ENCODE measurements at regions not wholly inside any gene's neighbourhood (a gene's known extent, or its start where the extent isn't known, plus 50 kb on each side); places are given as distances from the start of the nearest gene placed in this dataset.
A peak's percentile ranks its signal among the peaks of the same experiment; 100 is the strongest.

DNA sequence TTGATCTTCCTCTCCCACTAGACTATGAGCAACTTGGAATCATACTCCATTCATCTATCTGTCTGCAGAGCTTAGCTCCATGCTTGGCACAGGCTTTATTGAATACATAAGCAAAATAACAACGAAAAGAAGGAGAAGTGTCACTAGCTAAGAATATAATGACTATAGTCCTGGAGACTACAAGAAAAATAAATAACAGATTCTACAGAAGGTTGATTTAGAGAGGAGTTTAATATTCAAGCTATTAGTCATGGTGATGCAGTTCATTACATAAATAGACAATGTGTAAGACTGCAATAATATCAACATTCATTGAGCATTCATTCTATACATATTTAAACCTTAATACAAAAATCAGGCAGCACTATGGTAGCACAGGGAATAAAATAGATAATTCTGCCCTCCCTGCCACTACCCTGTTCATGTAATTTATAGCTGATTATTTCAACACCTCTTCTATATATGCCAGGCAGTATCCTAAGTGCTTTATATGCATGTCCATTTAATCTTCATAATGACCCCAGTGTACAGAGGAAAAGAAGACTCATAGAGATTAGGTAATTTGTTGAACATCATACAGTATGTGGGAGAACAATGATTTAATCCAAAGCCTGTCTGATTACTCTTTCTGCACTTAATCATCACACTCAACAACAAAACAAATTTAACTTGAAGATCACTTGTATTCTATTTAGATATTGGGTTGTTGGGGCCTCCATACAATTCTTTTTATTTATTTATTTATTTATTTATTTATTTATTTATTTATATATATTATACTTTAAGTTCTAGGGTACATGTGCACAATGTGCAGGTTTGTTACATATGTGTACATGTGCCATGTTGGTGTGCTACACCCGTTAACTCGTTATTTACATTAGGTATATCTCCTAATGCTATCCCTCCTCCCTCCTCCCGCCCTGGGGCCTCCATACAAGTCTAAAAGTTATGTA, 165.3 kb downstream of the RNF152 start:
- peak; percentile 50 for DNase-seq

DNA sequence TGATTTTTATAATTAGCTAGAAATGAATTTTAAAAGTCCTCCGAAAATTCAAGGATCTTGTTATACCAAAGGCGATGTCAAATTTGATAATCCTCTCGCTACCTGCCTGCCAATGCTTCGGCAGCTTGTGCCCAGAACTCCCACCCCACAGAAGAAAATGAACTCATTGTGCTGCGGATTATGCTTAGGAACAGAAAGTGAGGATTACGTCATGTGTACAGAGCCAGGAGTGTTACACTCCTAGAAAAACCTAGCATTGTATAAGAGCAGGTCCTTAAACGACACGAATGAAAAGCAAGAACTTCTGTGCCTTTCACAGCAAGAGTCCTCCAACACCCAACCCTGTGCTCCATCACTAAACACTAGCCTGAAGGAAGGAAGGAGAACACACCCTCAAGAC, 168.3 kb downstream of the RNF152 start:
- DNase-seq: no peak

DNA sequence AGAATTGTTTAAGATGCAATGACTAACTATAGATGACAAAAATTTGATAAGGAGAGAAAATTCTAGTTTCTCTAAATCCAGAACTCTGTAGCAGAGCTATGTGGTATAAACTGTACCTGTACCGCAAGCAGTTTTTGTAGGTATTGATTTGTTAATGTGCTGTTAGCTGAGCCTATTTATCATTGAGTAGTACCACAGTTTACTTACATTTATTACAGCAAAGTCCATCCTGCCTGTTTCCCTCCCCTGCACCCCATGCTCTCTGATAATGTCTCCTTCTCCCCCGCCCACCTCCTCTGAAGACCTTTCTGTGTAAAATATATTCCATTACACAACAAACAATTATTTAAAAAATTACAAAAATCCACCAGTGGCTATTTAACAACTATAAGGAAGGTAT, 170.6 kb downstream of the RNF152 start:
- no peak for DNase-seq

DNA sequence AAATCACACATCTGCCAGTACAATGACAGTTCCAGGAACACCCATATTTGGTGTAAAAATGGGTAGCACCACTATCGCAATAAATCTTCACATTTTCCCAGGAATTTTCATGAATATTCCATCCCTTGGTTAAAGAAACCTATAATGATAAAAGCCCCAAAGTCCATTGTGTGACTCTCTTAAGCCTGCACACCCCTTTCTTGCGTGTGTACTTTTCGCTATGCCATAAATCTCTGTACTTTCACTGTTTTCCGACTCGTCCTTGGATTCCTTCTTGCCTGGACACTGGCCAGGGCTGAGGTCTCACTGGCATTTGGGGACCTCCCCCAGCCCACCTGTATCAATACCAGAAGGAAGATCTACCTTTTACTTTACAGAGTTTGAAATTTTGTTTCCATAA, 172.3 kb downstream of the RNF152 start:
- DNase-seq: no peak

DNA sequence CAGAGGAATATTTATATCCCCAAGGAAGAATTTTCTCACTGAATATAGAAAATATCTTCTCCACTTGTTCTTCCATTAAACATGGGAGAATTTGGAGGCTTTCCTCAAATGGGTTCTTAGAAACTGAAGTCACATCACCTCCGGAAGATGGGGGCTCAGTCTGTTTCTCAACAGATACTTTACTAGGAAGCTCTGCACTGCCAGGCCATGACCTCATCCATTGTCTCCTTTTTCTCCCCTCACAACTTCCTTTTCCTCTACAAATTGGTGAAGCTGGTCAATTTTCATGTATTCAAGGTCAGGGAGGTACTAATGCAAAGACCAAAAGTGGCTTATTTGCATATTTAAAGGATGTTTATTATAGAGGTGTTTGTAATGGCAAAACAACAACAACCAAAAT, 173.1 kb downstream of the RNF152 start:
- DNase-seq: no peak

DNA sequence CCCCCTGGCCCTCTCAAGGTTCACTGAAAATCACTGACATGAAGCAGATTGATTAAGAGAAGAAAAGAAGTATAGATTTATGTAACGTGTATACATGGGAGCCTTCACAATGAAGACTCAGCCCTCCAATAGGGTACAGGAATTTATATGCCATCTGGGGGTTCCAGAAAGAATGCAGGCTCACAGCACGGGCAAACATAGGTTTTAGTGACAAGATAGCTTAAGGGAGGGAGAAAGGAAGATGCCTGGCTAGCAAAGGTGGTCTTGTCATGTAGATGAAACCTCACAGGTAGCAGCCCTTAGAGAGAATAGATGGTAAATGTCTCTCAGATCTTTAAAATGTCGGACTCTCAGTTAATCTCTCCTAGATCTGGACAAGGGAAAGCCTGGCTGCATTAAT, 173.9 kb downstream of the RNF152 start:
- DNase-seq: no peak

DNA sequence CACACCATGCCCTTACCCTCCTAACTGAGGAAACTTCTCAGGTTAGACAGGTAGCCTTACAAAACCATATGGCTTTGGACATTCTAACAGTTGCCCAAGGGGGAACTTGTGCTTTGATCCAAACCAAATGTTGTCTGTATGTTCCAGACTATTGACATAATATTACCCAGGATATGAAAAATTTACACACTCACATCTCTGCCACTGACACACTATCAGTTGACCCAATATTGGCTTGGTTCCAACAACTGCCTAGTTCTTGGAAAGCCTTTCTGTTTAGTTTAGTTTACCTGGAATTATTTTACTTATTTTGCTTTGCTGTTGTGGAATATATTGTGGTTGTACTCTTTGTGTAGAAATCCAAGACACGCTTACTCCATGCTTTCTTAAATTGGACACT, 178.4 kb downstream of the RNF152 start:
- no peak for DNase-seq

DNA sequence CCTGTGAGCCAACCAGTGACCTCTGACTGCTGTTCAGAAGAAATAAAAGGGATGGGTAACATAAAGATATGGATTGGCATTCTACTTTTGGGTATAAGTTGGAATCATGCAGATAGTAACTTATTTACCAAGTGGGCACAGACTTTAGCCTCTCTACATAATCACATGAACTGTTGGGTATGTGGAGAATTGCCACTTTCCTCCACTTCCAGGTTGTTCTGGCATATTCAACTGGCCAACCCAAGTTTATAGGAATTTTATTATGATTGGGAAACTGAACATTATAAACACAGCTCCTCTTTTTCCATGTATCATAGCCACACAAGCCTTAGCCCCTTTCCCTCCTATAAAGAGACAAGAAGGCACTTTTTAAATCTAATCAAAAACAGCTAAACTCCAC, 179.3 kb downstream of the RNF152 start:
- DNase-seq: no peak

DNA sequence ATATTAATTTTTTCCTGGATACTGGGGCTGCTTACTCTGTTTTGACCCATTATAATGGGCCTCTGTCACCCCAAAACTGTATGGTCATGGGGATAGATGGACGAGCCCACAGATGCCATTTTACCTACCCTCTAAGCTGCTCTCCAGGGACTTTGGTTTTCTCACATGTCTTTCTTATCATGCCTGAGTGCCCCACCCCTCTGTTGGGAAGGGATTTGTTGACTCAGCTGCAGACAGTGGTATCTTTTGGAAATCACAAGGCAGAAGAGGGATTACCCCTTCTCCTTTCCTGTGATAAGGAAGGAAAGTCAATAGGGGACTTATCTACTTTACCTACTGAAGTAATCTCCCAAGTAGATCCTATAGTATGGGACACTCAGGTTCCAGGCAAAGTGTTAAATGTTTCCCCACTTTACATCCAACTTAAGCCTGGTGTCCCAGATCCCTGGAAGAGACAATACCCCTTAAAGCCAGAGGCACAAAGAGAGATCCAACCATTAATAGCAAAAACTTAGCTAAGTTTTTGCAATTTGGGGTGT, 182.7 kb downstream of the RNF152 start:
- no peak for DNase-seq

DNA sequence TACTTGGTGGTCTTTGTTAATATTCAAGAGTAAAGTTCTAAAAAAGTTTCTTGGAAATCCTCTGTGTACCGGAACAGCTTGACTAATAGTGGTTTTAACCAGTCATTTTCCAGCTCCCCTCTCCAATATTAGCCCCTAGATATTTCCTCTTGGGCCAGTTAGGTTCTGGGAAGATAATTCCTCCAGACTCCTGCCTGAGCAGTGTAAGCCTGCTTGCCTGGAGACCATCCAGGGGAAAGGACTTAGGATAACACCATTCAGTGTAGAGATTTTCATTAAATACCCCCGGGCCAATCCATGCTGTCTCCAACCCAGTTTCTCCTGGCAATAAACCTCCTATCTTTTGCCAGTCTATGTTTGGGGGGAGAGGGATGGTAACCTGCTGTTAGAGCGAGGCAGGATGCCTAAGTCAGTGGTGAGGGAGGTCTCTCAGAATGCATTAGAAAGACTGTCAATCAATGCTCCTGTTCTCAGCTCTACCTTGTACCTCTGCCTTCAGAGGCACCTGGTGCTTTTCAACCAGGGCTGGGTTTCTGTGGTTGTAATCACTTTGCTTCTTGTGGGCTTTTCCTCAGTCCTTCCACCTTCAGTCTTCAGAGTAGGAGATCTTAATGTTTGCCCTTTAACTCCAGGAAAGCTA, 186.4 kb downstream of the RNF152 start:
- DNase-seq: no peak

DNA sequence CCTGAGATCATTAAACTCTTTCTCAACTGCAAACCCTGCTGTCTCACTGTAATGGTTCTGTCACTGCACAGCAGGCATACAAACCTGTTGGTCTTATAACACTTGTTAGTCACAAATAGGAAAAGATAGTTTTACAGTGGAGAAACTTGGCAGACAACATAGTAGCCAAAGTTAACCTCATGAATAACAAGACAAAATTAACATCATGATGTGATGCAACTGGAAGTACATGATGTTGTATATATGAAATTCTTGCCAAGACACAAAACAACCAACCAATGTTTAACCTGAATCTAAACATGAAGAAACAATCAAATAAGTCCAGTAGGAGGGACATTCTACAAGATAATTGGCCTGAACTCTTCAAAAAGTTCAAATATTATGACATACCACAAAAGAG, 189.3 kb downstream of the RNF152 start:
- DNase-seq: peak; percentile 68

DNA sequence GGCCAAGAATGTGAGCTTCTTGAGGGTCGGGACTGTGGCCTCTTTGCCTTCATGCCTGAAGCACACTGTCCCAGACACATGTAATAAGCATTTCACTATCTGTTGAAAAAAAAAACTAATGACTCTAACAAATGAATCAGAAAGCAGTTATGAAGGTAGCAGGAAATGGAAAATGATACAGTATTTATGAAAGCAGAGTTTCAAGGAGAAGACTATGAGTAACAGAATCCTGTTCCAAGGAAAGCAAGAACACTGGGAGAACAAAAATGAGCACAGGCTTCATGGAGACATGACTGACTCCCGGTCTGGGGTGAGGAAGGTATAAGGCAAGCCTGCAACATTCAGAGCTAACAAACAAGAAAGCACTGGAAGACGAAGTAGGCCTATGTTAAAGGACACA, 190.8 kb downstream of the RNF152 start:
- peak; percentile 80 for DNase-seq

DNA sequence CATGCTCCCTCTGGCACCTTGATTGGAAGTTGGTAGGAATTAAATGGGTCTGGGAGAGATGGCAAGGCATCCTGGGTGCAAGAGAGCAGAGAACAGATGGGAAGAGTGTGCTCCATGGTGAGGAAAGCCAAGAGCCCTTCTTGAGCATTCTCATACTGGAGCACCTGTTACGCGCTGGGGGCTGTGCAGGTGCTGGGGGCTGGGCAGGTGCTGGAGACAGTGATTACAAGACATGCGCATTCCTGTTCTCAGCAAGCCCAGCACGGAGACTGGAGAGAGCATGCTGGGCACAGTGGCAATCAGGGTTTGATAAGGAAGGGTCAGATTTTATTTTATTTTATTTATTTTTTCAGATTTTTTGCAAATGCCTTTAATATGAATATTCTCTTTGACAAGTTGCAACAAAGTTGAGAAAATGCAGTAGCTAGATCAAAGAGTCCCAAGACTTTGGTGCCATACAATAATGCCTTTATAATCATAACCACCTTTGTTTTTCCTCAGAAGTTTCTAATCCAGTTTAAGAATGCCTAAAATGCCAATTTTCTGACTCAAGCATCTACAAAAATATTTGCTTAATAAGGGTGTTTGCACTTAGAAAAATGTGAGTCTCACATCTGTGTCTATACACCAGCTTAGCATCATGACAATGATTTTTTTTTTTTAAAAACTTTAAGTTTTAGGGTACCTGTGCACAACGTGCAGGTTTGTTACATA, 193.3 kb downstream of the RNF152 start:
- DNase-seq: peak; percentile 36

DNA sequence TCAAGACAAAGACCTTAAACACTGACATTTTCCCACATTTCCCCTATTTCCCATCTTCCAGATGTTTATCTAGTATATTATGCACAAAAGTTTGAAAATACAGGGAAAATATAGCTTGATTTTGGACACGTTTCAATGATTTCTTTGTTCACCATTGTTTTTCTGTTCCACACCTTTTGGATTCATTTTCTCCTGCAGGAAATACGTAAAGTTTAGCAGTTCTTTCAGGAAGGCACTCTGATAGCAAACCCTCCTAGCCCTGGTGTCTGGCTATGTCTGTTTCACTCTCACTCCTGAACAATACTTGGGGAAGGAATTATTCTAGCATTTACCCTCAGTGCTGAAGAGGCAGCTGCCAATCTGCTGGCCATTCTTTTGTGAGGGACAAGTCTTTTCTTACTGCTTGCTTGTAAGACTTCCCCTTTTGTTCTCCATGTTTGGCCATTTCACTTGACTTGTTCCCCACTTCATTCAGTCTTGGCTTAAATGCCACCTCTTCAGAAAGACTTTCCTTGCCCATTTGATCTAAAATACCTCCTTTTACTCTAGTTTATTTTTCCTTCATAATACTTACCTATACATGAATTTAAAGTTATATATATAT, 195.4 kb downstream of the RNF152 start:
- DNase-seq: no peak

DNA sequence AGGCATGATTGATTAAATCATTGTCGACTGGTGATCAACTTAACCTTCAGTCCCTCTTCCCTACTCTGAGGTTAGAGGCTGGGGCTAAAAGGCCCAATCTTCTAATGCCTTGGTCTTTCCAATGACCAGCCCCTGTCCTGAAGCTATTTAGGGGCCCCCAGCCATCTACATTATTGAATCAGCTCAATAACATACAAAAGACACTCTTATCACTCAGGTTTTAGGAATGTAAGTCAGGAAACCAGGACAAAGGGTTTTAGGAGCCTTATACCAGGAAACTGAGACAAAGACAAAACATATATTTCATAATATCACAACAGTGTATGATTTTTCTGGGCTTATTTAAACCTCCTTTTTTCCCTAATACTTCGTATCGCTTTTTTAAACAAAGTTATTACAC, 198.6 kb downstream of the RNF152 start:
- peak; percentile 24 for DNase-seq

DNA sequence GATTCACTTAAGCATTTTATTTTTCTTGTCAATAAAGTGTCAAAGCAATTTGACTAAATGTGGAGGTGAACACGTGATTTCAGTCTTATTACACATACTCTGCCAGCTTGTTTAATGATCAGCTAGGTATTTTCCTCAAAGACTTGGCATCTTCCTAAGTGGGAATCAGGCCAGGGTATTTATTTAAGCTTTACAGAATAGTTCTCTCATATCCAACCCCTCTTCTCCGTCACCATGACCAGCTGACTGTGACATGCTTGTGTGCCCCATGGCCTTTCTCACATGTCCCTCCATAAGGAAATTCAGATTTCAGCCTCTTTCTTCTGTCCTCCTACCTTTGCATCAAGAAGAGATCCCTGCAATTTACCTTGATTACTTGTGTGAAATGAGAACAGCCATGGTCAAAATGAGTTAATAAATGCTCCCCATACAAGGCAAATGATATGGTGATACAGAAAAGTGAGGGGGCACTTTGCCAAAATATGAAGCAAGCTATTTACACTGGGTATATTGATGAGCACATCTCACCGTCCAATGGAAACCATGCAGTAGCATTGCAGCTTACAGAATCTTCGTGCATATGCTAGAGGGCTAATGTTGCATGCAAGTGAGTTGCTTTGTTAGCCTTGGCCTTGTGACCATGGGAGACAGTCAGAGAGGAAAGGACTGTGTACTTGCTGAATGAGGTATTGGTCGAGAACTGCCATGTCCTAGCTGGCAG, 202.2 kb downstream of the RNF152 start:
- DNase-seq: no peak

DNA sequence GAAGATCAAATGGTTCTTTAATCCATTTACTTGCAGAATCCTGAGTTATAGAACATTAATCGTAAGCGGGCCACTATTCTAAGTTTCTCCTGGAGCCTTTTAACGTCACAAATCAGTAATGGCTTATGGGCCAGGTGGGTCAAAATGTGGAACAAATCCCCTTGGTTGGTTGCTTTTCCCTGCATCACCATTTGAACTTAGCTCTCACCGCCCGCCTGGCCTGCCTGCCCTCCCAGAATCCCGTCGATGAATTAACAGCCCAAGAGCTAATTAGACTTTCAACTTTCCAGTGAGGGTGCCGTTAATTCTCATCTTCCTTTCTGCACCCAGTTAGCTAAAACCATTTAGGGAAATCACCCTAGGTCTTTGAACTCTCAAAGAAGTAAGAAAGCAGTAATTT, 205.5 kb downstream of the RNF152 start:
- DNase-seq: no peak

DNA sequence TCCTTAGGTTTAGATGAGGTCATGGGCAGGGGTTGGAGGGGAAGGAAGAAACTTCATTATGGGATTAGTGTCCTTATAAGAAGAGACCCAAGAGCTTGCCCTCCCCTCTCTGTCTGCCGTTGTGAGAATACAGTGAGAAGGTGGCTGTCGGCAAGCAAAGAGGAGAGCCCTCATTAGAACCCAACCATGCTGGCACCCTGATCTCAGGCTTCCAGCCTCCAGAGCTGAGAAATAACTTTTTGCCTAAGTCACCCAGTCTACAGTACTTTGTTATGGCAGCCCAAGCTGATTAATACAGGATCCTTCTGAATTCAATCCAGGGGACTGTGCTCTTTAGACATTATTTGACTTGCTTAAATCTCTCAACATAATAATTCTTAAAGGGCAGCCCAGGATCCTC, 209.0 kb downstream of the RNF152 start:
- DNase-seq: no peak

DNA sequence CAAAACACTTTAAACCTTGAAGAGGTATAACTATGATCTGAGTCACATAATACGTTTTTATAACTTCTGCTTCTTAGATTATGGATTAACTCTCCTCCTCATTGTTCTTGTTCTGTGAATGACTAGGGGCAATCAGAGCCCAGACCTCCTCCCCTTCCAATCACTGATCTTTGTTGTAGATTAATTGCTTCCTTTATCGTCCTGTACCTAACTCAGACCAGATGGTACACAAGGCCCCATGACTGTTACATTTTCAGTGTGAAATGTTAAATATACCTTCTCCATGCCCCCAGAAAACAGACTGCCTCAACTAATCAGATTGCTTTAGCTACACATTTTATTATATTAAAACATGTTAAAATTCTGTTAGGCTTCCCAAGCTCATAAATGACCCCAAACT, 211.7 kb downstream of the RNF152 start:
- DNase-seq: no peak

DNA sequence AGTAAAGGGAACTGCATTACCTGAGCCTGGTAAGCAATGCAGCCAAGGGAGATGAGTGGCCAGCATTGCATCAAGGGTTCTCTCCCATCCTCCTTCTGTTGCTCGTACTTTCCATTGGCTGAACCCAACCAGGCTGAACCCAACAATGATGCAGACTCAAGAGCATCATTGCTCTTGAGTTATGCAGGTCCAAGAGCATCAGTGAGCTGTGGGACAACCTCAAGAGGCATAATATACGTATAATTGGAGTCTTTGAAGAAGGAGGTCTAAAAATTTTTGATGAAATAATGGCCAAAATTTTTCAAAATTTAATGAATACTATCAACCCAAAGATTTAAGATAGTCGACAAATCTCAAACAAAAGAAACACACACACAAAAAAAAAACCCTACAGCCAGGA, 213.0 kb downstream of the RNF152 start:
- no peak for DNase-seq

DNA sequence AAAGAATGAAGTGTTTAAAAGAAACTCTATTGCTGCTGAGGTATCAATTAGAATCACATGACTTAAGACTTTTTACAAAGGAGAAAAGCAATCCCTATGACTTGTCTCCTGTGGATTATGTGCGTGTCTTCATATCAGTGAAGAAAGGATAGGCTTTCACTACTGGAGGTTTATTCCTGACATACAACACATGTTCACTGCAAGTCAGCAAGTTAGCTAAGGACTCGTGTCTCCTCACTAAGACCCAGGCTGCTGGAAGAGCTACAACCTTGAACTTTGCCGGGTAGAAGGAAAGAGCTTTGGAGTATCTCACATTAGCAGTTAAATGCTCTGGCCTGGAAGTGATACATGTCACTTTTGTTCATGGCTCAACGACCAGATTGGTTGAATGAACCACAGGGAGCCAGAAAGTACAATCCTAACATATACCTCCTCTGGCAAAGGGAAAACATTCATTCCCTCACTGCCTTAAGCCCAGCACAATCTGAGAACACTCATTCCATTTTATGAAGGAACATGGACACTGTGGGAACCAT, 215.3 kb downstream of the RNF152 start:
- DNase-seq: no peak

DNA sequence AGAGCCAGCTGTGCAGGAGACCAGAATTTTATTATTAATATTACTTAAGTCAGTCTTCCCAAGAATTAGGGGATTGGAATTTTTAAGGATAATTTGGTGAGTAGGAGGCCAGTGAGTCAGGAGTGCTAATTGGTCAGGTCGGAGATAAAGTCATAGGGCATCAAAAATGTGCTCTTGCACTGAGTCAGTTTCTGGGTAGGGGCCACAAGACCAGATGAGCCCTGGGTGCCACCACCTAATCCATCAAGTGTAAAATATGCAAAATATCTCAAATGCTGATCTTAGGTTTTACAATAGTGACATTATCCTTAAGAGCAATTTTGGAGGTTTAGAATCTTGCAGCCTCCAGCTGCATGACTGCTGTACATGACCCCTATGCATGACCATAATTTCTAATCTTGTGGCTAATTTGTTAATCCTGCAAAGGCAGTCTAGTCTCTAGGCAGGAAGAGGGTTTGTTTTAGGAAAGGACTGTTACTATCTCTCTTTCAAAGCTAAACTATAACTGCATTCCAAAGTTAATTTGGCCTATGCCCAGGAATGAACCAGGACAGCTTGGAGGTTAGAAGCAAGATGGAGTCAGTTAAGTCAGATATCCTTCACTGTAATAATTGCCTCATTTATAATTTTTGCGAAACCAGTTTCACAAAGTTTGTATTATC, 215.9 kb downstream of the RNF152 start:
- DNase-seq: peak; percentile 46

All from fibroblast of upper back skin (primary cell).